ENCODE measurements at regions not wholly inside any gene's neighbourhood (a gene's known extent, or its start where the extent isn't known, plus 50 kb on each side); places are given as distances from the start of the nearest gene placed in this dataset.

DNA sequence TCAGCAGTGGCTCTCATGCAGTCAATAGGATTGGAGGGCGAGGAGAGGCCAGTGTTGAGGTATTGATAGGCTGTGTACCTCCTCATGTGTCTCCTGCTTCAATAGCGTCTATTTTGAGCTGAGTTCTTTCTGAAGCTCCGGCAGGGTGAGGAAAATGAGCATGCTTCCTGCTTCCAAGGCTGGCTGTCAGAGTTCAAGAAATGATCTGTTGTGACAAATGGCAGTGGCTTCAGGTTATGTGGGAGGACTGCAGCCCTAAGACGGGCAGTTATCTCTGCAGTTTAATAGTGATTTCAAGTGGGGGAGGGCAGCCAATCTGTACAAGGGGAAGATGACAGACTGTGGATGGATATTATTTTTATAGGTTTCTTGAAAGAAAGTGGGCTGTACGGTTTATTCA, 54.0 kb upstream of the CXCL14 start:
- TF ChIP-seq, protein P1, sequence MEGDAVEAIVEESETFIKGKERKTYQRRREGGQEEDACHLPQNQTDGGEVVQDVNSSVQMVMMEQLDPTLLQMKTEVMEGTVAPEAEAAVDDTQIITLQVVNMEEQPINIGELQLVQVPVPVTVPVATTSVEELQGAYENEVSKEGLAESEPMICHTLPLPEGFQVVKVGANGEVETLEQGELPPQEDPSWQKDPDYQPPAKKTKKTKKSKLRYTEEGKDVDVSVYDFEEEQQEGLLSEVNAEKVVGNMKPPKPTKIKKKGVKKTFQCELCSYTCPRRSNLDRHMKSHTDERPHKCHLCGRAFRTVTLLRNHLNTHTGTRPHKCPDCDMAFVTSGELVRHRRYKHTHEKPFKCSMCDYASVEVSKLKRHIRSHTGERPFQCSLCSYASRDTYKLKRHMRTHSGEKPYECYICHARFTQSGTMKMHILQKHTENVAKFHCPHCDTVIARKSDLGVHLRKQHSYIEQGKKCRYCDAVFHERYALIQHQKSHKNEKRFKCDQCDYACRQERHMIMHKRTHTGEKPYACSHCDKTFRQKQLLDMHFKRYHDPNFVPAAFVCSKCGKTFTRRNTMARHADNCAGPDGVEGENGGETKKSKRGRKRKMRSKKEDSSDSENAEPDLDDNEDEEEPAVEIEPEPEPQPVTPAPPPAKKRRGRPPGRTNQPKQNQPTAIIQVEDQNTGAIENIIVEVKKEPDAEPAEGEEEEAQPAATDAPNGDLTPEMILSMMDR (IDR thresholded peaks at IDR 0.05; ENCODE audit: low read depth, low read length): no peak
- DNase-seq (ENCODE audit: low read depth, low spot score): no peak
- in situ Hi-C loops (cut with HindIII; ENCODE audit: low sequenced_read_pairs): no loop called here
- H3K4me3 ChIP-seq (ENCODE audit: low read depth, low read length): no peak overlapping the region

DNA sequence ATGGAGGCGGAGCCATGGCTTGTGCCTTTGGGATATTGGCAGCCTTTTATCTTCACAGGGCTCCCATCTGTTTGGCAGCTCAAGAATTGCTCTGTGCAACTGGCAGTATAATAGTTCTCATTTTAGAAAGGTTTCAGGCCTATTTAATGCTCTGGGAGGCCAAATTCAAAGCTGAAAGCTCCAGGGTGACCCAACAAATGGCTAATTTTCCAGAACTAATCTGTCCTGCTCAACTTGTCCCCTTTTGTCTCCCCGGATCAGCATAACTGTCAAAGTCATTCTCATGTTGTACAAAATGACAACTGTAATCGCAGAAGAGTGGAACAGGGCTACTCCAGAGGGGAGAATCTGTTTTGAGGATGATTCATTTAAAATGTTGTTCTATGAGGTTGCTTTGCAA, 52.6 kb upstream of the CXCL14 start:
- in situ Hi-C loops (cut with HindIII; ENCODE audit: low sequenced_read_pairs): no loop called here
- no peak overlapping the region for H3K4me3 ChIP-seq (ENCODE audit: low read depth, low read length)
- no peak for DNase-seq (ENCODE audit: low read depth, low spot score)
- TF ChIP-seq, protein P1 (IDR thresholded peaks at IDR 0.05; ENCODE audit: low read depth, low read length): no peak

DNA sequence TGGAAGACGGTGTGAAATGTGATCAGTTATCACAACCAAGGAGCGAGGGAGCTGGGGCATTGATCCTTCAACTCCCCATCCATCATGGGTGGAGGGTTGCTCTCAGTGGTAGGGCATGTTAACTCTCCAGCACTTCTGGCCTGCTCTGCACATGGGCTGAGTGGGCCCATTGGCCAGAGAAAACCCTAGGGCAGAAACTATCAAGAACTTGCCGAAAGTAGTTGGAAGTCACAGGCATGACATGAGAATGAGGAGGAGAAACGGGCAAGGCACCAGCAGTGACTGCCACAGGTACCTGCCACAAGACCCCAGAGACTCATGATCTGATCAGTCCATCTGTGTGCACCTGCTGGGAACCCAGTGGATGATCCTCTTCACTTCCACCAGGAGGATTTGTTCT, 50.9 kb upstream of the CXCL14 start:
- no peak overlapping the region for H3K4me3 ChIP-seq (ENCODE audit: low read depth, low read length)
- in situ Hi-C loops (cut with HindIII; ENCODE audit: low sequenced_read_pairs): no loop called here
- TF ChIP-seq, protein P1 (IDR thresholded peaks at IDR 0.05; ENCODE audit: low read depth, low read length): no peak
- no peak for DNase-seq (ENCODE audit: low read depth, low spot score)

DNA sequence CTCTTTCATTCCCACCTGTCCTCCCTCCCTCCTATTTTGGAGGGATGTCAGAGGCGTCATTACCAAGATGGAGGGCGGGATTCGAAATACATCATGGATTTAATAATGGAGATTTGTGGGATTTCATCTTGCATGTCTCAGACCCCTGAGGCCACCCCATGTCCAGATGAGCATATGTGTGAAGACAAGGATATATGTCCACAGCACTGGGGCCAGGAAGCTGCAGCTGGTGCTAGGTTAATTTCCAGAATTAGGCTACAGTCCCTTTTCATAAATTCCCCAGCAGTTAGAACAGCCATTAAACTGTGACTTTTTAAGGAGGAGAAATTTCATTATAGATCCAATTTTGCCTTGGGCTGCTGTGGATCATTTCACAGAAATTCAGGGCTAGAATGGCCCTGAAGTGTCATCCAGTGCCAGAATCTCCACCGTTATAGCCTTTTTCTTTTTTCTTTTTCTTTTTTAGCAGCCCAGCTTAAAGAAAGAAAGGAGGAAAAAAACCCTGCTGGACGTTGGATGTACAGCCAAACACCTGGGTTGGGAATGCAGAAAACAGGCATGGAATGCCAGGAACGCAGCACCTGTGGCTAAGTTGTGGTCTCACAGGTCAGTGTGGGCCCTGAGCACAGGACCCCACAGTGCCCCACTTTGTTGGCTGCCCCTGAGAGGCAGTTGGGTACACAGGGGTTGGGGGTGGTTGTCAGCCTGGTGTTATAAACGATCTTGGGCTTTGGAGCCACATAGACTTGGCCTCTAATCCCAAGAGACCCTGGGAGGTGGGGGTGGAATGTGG, 50.2 kb upstream of the CXCL14 start:
- no peak overlapping the region for H3K4me3 ChIP-seq (ENCODE audit: low read depth, low read length)
- TF ChIP-seq, protein P1 (IDR thresholded peaks at IDR 0.05; ENCODE audit: low read depth, low read length): no peak
- no peak for DNase-seq (ENCODE audit: low read depth, low spot score)
- in situ Hi-C loops (cut with HindIII; ENCODE audit: low sequenced_read_pairs): no loop called here
